ENCODE measurements at regions not wholly inside any gene's neighbourhood (a gene's known extent, or its start where the extent isn't known, plus 50 kb on each side); places are given as distances from the start of the nearest gene placed in this dataset.

- TF ChIP-seq, protein P1, sequence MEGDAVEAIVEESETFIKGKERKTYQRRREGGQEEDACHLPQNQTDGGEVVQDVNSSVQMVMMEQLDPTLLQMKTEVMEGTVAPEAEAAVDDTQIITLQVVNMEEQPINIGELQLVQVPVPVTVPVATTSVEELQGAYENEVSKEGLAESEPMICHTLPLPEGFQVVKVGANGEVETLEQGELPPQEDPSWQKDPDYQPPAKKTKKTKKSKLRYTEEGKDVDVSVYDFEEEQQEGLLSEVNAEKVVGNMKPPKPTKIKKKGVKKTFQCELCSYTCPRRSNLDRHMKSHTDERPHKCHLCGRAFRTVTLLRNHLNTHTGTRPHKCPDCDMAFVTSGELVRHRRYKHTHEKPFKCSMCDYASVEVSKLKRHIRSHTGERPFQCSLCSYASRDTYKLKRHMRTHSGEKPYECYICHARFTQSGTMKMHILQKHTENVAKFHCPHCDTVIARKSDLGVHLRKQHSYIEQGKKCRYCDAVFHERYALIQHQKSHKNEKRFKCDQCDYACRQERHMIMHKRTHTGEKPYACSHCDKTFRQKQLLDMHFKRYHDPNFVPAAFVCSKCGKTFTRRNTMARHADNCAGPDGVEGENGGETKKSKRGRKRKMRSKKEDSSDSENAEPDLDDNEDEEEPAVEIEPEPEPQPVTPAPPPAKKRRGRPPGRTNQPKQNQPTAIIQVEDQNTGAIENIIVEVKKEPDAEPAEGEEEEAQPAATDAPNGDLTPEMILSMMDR (IDR thresholded peaks at IDR 0.05; ENCODE audit: extremely low read depth in 1 of 2, insufficient read depth in 1 of 2, low read depth in 1 of 2, low read length in 2 of 2) = no peak
- TF ChIP-seq POLR2AphosphoS5 (IDR thresholded peaks at IDR 0.05; ENCODE audit: insufficient read depth, low read depth, low read length) (no peak), MAX (IDR thresholded peaks at IDR 0.05; ENCODE audit: insufficient read depth, insufficient read length) (no peak), EZH2 (IDR thresholded peaks at IDR 0.05; ENCODE audit: borderline replicate concordance, low read depth, low read length, severe bottlenecking) (no peak), POLR2A (IDR thresholded peaks at IDR 0.05; ENCODE audit: low read depth, low read length) (no peak), MYC (IDR thresholded peaks at IDR 0.05; ENCODE audit: low read depth, low read length) (no peak), FOS (IDR thresholded peaks at IDR 0.05; ENCODE audit: borderline replicate concordance, insufficient read depth, low read length) (no peak), JUN (IDR thresholded peaks at IDR 0.05; ENCODE audit: borderline replicate concordance, insufficient read depth, insufficient read length, low read depth) (no peak), GATA2 (IDR thresholded peaks at IDR 0.05; ENCODE audit: insufficient read depth, insufficient read length, low read depth, low read length) (no peak)
Observed at GRCh38 chr16:86432048-86432447, 78.3 kb upstream of the FOXF1 start.

Measured in endothelial cell of umbilical vein (primary cell).